Astrocyte (in vitro differentiated cells and primary cell): ENCODE measurements at regions not wholly inside any gene's neighbourhood (a gene's known extent, or its start where the extent isn't known, plus 50 kb on each side); places are given as distances from the start of the nearest gene placed in this dataset.

Experiments
- DNase-seq: peaks from one replicate; pipeline ENCODE4 v3.0.0-alpha.2; 2010; ENCODE audit warnings: low read depth
- FAIRE-seq: peaks from 2 replicates; lab custom pipeline; 2011; peaks lifted over from hg19 to GRCh38; lab: Jason Lieb, UNC
- H2AFZ ChIP-seq: 2 replicates; pipeline ENCODE4 v1.6.0; 2012; ENCODE audit warnings: low read depth, low read length, inconsistent platforms
- H3K27ac ChIP-seq: 2 replicates; pipeline ENCODE4 v1.5.1; 2011; ENCODE audit warnings: low read depth, low read length, inconsistent platforms
- H3K27me3 ChIP-seq: 2 replicates; pipeline ENCODE4 v1.6.0; 2011; ENCODE audit warnings: low read length, inconsistent platforms; ENCODE audit not compliant: insufficient read depth
- H3K36me3 ChIP-seq: 2 replicates; pipeline ENCODE4 v1.5.1; 2011; ENCODE audit warnings: low read length, inconsistent platforms; ENCODE audit not compliant: insufficient read depth
- H3K4me1 ChIP-seq: 2 replicates; pipeline ENCODE4 v1.5.1; 2011; ENCODE audit warnings: low read length, inconsistent platforms; ENCODE audit not compliant: insufficient read depth
- H3K4me2 ChIP-seq: 2 replicates; pipeline ENCODE4 v1.6.0; 2012; ENCODE audit warnings: low read length, inconsistent platforms
- H3K4me3 ChIP-seq: 2 replicates; pipeline ENCODE4 v1.5.1; 2011; ENCODE audit warnings: low read depth, mild to moderate bottlenecking, low read length, inconsistent platforms; ENCODE audit not compliant: insufficient read depth
- H3K79me2 ChIP-seq: 2 replicates; pipeline ENCODE4 v1.6.0; 2012; ENCODE audit warnings: mild to moderate bottlenecking, low read length, inconsistent platforms; ENCODE audit not compliant: insufficient read depth
- H3K9ac ChIP-seq: 2 replicates; pipeline ENCODE4 v1.6.0; 2012; ENCODE audit warnings: mild to moderate bottlenecking, low read length, inconsistent platforms
- H3K9me3 ChIP-seq: 2 replicates; pipeline ENCODE4 v1.5.1; 2012; ENCODE audit warnings: low read depth, mild to moderate bottlenecking, low read length, inconsistent platforms; ENCODE audit not compliant: insufficient read depth
- H4K20me1 ChIP-seq: 2 replicates; pipeline ENCODE4 v1.6.0; 2012; ENCODE audit warnings: low read length, inconsistent platforms; ENCODE audit not compliant: insufficient read depth
- H3K27ac Mint-ChIP-seq: one replicate; pipeline ENCODE4 v1.8.0; 2021; ENCODE audit warnings: mild to moderate bottlenecking, mixed read lengths; ENCODE audit not compliant: unreplicated experiment
- H3K27me3 Mint-ChIP-seq: one replicate; pipeline ENCODE4 v1.8.0; 2021; ENCODE audit warnings: low read depth, mixed read lengths; ENCODE audit not compliant: unreplicated experiment
- H3K36me3 Mint-ChIP-seq: one replicate; pipeline ENCODE4 v1.8.0; 2021; ENCODE audit warnings: low read depth, mixed read lengths; ENCODE audit not compliant: unreplicated experiment
- H3K4me1 Mint-ChIP-seq: one replicate; pipeline ENCODE4 v1.8.0; 2021; ENCODE audit warnings: low read depth, mixed read lengths; ENCODE audit not compliant: unreplicated experiment
- H3K4me3 Mint-ChIP-seq: one replicate; pipeline ENCODE4 v1.8.0; 2021; ENCODE audit warnings: mild to moderate bottlenecking, moderate library complexity, mixed read lengths; ENCODE audit not compliant: unreplicated experiment
- H3K9me3 Mint-ChIP-seq: one replicate; pipeline ENCODE4 v1.8.0; 2021; ENCODE audit warnings: mild to moderate bottlenecking, mixed read lengths; ENCODE audit not compliant: unreplicated experiment
- CTCF ChIP-seq: IDR thresholded peaks from 2 replicates; pipeline ENCODE4 v1.5.1; 2011; ENCODE audit warnings: low read depth, mild to moderate bottlenecking, inconsistent platforms, low read length, moderate library complexity; ENCODE audit not compliant: insufficient read depth
- EZH2 ChIP-seq: IDR thresholded peaks from 2 replicates; pipeline ENCODE4 v1.6.1; 2012; ENCODE audit warnings: mild to moderate bottlenecking, low read length, inconsistent platforms; ENCODE audit not compliant: insufficient read depth

DNA sequence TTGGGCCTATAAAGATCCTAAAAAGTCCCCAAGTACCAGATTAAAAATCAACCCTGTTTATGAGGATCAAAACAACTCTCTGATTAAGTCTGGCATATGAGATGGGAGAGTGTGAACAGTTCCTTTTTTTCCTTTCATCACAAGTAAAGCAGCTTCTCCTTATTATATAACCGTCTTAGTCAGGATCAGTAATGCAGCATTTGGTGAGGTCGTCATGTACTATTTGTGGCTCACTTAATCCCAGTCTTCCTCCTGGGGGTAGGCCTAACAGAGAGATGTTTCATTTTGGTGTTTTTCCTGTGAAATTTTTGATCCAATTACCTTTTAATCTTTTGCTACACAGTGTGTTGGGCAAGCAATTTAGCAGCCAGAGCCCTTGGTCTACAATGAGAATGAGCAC lies 333.1 kb upstream of the KCNMB2 start:
- Mint-ChIP-seq H3K27ac (no peak overlapping the region), H3K27me3 (peaks cover 2% of the 10 kb centered on the region), H3K4me1 (peaks cover 15% of the 10 kb centered on the region), H3K4me3 (no peak overlapping the region), H3K9me3 (no peaks in the 10 kb centered on the region), H3K36me3 (no peaks in the 10 kb centered on the region)
- Histone ChIP-seq H2AFZ (no peak overlapping the region), H3K27ac (no peak overlapping the region), H3K36me3 (no peaks in the 10 kb centered on the region), H3K9me3 (no peaks in the 10 kb centered on the region), H3K79me2 (no peaks in the 10 kb centered on the region), H3K4me2 (no peak overlapping the region), H3K4me3 (no peak overlapping the region), H3K9ac (no peak overlapping the region), H3K27me3 (no peaks in the 10 kb centered on the region), H4K20me1 (no peaks in the 10 kb centered on the region), H3K4me1 (peaks cover 6% of the 10 kb centered on the region)
- DNase-seq, result peak; percentile 29
- FAIRE-seq, result no peak
- TF ChIP-seq EZH2 (no peak), CTCF (no peak)

DNA sequence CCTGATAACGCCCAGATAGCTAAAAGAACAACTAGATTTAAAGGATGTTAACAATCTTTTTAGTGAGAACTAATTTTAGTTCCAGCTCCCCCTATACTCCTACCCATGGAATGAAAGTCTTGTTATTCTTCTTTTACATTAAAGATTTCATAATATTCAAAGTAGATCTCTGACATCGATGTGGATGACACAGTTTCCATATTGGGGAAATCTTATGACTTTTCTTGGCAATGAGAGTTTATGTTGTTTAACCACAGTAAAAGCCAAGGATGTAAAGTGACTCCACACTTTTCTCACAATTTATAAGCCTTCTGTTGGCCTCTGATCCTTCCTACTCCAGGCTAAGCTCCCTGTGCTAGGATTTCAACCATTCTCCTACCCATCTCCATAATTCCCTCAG lies 332.6 kb upstream of the KCNMB2 start:
- Histone ChIP-seq H3K9me3 (no peaks in the 10 kb centered on the region), H3K27me3 (no peaks in the 10 kb centered on the region), H3K4me2 (no peak overlapping the region), H3K36me3 (no peaks in the 10 kb centered on the region), H3K27ac (no peak overlapping the region), H4K20me1 (no peaks in the 10 kb centered on the region), H3K4me3 (no peak overlapping the region), H2AFZ (no peak overlapping the region), H3K79me2 (no peaks in the 10 kb centered on the region), H3K9ac (no peak overlapping the region), H3K4me1 (peaks cover 6% of the 10 kb centered on the region)
- DNase-seq (no peak), FAIRE-seq (no peak)
- Mint-ChIP-seq H3K4me1 (peaks cover 11% of the 10 kb centered on the region), H3K36me3 (no peaks in the 10 kb centered on the region), H3K4me3 (no peak overlapping the region), H3K27ac (no peak overlapping the region), H3K9me3 (peaks cover under 1% of the 10 kb centered on the region), H3K27me3 (peaks cover 2% of the 10 kb centered on the region)
- TF ChIP-seq CTCF (no peak), EZH2 (no peak)

DNA sequence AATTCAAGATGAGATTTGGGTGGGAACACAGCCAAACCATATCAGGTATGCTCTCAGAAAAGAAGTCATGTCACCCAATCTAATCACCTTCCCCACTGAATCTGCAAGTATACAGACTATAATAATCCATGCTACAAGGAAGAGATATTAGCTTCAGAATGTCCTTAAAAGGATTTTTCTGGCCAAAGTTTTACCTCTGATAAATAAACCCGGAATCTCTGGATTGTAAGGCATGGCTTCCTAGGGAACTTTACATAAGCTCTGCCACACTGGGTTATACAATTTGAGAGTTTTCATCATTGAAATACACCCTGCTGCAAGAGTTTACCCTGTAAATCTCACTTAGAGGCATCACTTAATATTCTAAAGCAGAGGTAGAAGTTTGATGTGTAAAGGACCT lies 330.5 kb upstream of the KCNMB2 start:
- DNase-seq (peak; percentile 58), FAIRE-seq (no peak)
- Histone ChIP-seq H3K4me2 (no peak overlapping the region), H3K27ac (no peak overlapping the region), H3K4me1 (peaks cover 6% of the 10 kb centered on the region), H2AFZ (peak overlapping the region; percentile 42), H3K36me3 (no peaks in the 10 kb centered on the region), H4K20me1 (no peaks in the 10 kb centered on the region), H3K27me3 (no peaks in the 10 kb centered on the region), H3K9me3 (no peaks in the 10 kb centered on the region), H3K4me3 (no peak overlapping the region), H3K9ac (no peak overlapping the region), H3K79me2 (no peaks in the 10 kb centered on the region)
- Mint-ChIP-seq H3K27ac (peak overlapping the region; percentile 45), H3K4me1 (peaks cover 10% of the 10 kb centered on the region), H3K4me3 (no peak overlapping the region), H3K9me3 (peaks cover 1% of the 10 kb centered on the region), H3K27me3 (peaks cover 2% of the 10 kb centered on the region), H3K36me3 (no peaks in the 10 kb centered on the region)
- TF ChIP-seq EZH2 (no peak), CTCF (no peak)
